H1 (cell line): ENCODE measurements at regions not wholly inside any gene's neighbourhood (a gene's known extent, or its start where the extent isn't known, plus 50 kb on each side); places are given as distances from the start of the nearest gene placed in this dataset.

Source experiments
- CTCF ChIA-PET: fragments of 300-600 bp; sonication (Branson Sonifier 250); formaldehyde crosslinking; loops from one replicate; lab custom pipeline; 2021; ENCODE audit not compliant: partially characterized antibody; lab: Charles Lee
- POLR2A ChIA-PET: fragments of 300-600 bp; sonication (Branson Sonifier 250); formaldehyde crosslinking; loops from one replicate; lab custom pipeline; 2021; ENCODE audit warnings: inconsistent platforms; ENCODE audit not compliant: partially characterized antibody; lab: Charles Lee
- DNase-seq, 2 experiments: peaks; one replicate each; pipeline versions ENCODE4 v3.0.0 to v3.0.0-alpha.2; 2010 to 2022; ENCODE audit warnings: low spot score in 2 of 2, low read depth in 1 of 2, mixed read lengths in 1 of 2
- FAIRE-seq: peaks from 2 replicates; lab custom pipeline; 2011; peaks lifted over from hg19 to GRCh38; lab: Jason Lieb, UNC
- H2AFZ ChIP-seq: 2 replicates; pipeline ENCODE4 v1.8.1; 2012; ENCODE audit warnings: low read length, inconsistent platforms
- H2AK5ac ChIP-seq: 2 replicates; pipeline ENCODE4 v1.6.1; 2013; ENCODE audit warnings: low read depth, low read length
- H2BK120ac ChIP-seq: replicated peaks from 2 replicates; pipeline ENCODE3; 2013; ENCODE audit warnings: low read depth, low read length, inconsistent platforms
- H2BK12ac ChIP-seq: 2 replicates; pipeline ENCODE4 v1.6.1; 2013; ENCODE audit warnings: low read depth, low read length
- H2BK15ac ChIP-seq: 2 replicates; pipeline ENCODE4 v1.6.1; 2013; ENCODE audit warnings: low read length
- H2BK20ac ChIP-seq: 2 replicates; pipeline ENCODE4 v1.6.1; 2013; ENCODE audit warnings: low read length
- H2BK5ac ChIP-seq: 2 replicates; pipeline ENCODE4 v1.6.1; 2013; ENCODE audit warnings: low read depth, low read length
- H3K14ac ChIP-seq: 2 replicates; pipeline ENCODE4 v1.6.1; 2013; ENCODE audit warnings: inconsistent platforms; ENCODE audit not compliant: insufficient read length
- H3K18ac ChIP-seq: 2 replicates; pipeline ENCODE4 v1.6.1; 2013; ENCODE audit warnings: low read length; ENCODE audit errors: extremely low read depth
- H3K23ac ChIP-seq: 2 replicates; pipeline ENCODE4 v1.6.1; 2013; ENCODE audit warnings: inconsistent platforms; ENCODE audit not compliant: insufficient read length
- H3K23me2 ChIP-seq: 2 replicates; pipeline ENCODE4 v1.6.1; 2013; ENCODE audit warnings: low read depth, low read length
- H3K27ac ChIP-seq: 2 replicates; pipeline ENCODE4 v1.6.1; 2011; ENCODE audit warnings: low read depth, low read length, inconsistent platforms
- H3K27me3 ChIP-seq, 4 experiments: replicated peaks in 1 of 4; 1 replicate in 1 of 4; 2 replicates in 3 of 4; pipeline versions ENCODE4 v1.6.1 to v1.8.1; 2011 to 2013; ENCODE audit warnings: low read length in 3 of 4, mild to moderate bottlenecking in 3 of 4, inconsistent platforms in 2 of 4, mixed read lengths in 2 of 4, moderate library complexity in 1 of 4; ENCODE audit not compliant: control insufficient read depth in 3 of 4, insufficient read depth in 3 of 4; ENCODE audit errors: extremely low read depth in 1 of 4
- H3K36me3 ChIP-seq, 4 experiments: 2 replicates each; pipeline versions ENCODE4 v1.6.1 to v1.8.1; 2011 to 2013; ENCODE audit warnings: mild to moderate bottlenecking in 4 of 4, low read length in 3 of 4, moderate library complexity in 2 of 4, control low read depth in 1 of 4, inconsistent platforms in 1 of 4; ENCODE audit not compliant: insufficient read depth in 4 of 4, control insufficient read depth in 2 of 4
- H3K4ac ChIP-seq: replicated peaks from 2 replicates; pipeline ENCODE3; 2013; ENCODE audit warnings: low read length, low read depth, mixed read lengths, inconsistent platforms; ENCODE audit not compliant: insufficient read length
- H3K4me1 ChIP-seq, 4 experiments: replicated peaks in 1 of 4; 1 replicate in 1 of 4; 2 replicates in 3 of 4; pipeline versions ENCODE4 v1.6.1 to v1.8.1; 2011 to 2013; ENCODE audit warnings: low read length in 3 of 4, inconsistent platforms in 2 of 4, mixed read lengths in 1 of 4; ENCODE audit not compliant: insufficient read depth in 4 of 4, control insufficient read depth in 3 of 4
- H3K4me2 ChIP-seq, 2 experiments: 2 replicates each; pipeline versions ENCODE4 v1.6.1 to v1.8.1; 2011 to 2013; ENCODE audit warnings: low read depth in 2 of 2, low read length in 2 of 2, control low read depth in 1 of 2, inconsistent platforms in 1 of 2, mild to moderate bottlenecking in 1 of 2; ENCODE audit not compliant: insufficient read depth in 1 of 2
- H3K4me3 ChIP-seq, 4 experiments: fragments of 200-600, 300-600 bp in 1 of 4; sonication (generic), shearing (Covaris generic), sonication (Bioruptor Twin) in 1 of 4; 2 replicates each; pipeline versions ENCODE4 v1.5.1 to v1.8.1; 2011 to 2016; ENCODE audit warnings: low read length in 4 of 4, low read depth in 3 of 4, control low read depth in 2 of 4, inconsistent platforms in 2 of 4, mild to moderate bottlenecking in 2 of 4, mixed read lengths in 1 of 4, moderate library complexity in 1 of 4; ENCODE audit not compliant: insufficient read depth in 2 of 4; ENCODE audit errors: extremely low read depth in 1 of 4
- H3K56ac ChIP-seq: replicated peaks from 2 replicates; pipeline ENCODE3; 2013; ENCODE audit warnings: low read depth, mild to moderate bottlenecking, mixed read lengths, low read length, inconsistent platforms; ENCODE audit not compliant: insufficient read length
- H3K79me1 ChIP-seq: 2 replicates; pipeline ENCODE4 v1.6.1; 2013; ENCODE audit warnings: low read depth, low read length, control low read depth
- H3K79me2 ChIP-seq, 2 experiments: 2 replicates each; pipeline versions ENCODE4 v1.6.1 to v1.8.1; 2012 to 2013; ENCODE audit warnings: low read length in 2 of 2, mild to moderate bottlenecking in 2 of 2, inconsistent platforms in 1 of 2; ENCODE audit not compliant: insufficient read depth in 2 of 2, control insufficient read depth in 1 of 2
- H3K9ac ChIP-seq, 4 experiments: replicated peaks in 1 of 4; 1 replicate in 1 of 4; 2 replicates in 3 of 4; pipeline versions ENCODE4 v1.6.1 to v1.8.1; 2011 to 2013; ENCODE audit warnings: low read depth in 3 of 4, low read length in 3 of 4, control low read depth in 2 of 4, mild to moderate bottlenecking in 2 of 4, moderate library complexity in 2 of 4, inconsistent platforms in 1 of 4; ENCODE audit errors: extremely low read depth in 1 of 4
- H3K9me3 ChIP-seq, 2 experiments: 2 replicates each; pipeline versions ENCODE4 v1.6.1 to v1.8.1; 2012 to 2013; ENCODE audit warnings: mild to moderate bottlenecking in 2 of 2, moderate library complexity in 2 of 2, control low read depth in 1 of 2, inconsistent platforms in 1 of 2, low read depth in 1 of 2, low read length in 1 of 2, mixed read lengths in 1 of 2; ENCODE audit not compliant: insufficient read depth in 2 of 2
- H4K20me1 ChIP-seq, 2 experiments: replicated peaks in 1 of 2; 2 replicates each; pipeline versions ENCODE3 to v1.8.1; 2011 to 2013; ENCODE audit warnings: inconsistent platforms in 2 of 2, low read length in 2 of 2, mild to moderate bottlenecking in 1 of 2; ENCODE audit not compliant: insufficient read depth in 2 of 2, control insufficient read depth in 1 of 2
- H4K5ac ChIP-seq: 2 replicates; pipeline ENCODE4 v1.6.1; 2013; ENCODE audit warnings: low read length, low read depth, mixed read lengths, inconsistent platforms; ENCODE audit not compliant: insufficient read length
- H4K8ac ChIP-seq: 2 replicates; pipeline ENCODE4 v1.8.0; 2013; ENCODE audit warnings: mild to moderate bottlenecking, moderate library complexity, low read length, inconsistent platforms; ENCODE audit not compliant: insufficient read depth; ENCODE audit errors: extremely low read depth
- H4K91ac ChIP-seq: replicated peaks from 2 replicates; pipeline ENCODE3; 2013; ENCODE audit warnings: low read length, mixed read lengths, inconsistent platforms; ENCODE audit not compliant: insufficient read length
- CHD1 ChIP-seq: IDR thresholded peaks from 2 replicates; pipeline ENCODE4 v1.6.1; 2012; ENCODE audit warnings: low read depth, low read length, improper control_type of control experiment
- CREB1 ChIP-seq: IDR thresholded peaks from 2 replicates; pipeline ENCODE4 v1.6.1; 2012; ENCODE audit warnings: inconsistent platforms
- EGR1 ChIP-seq: IDR thresholded peaks from 2 replicates; pipeline ENCODE4 v1.6.1; 2011; ENCODE audit warnings: low read depth, low read length, borderline replicate concordance
- FOSL1 ChIP-seq: IDR thresholded peaks from 2 replicates; pipeline ENCODE4 v1.6.1; 2011; ENCODE audit warnings: mild to moderate bottlenecking, low read depth, low read length, moderate library complexity; ENCODE audit not compliant: insufficient read depth
- KDM1A ChIP-seq: fragments of 200-600, 300-600 bp; sonication (generic); IDR thresholded peaks from 2 replicates; pipeline ENCODE4 v1.7.1; 2016; ENCODE audit warnings: mild to moderate bottlenecking, low read length, borderline replicate concordance
- KDM4A ChIP-seq: IDR thresholded peaks from one replicate; pipeline ENCODE4 v1.7.1; 2012; ENCODE audit warnings: low read depth, mild to moderate bottlenecking, moderate library complexity, low read length, inconsistent platforms; ENCODE audit not compliant: severe bottlenecking
- MAX ChIP-seq: IDR thresholded peaks from 2 replicates; pipeline ENCODE4 v1.6.1; 2012; ENCODE audit warnings: inconsistent platforms
- PHF8 ChIP-seq: fragments of 200-600 bp; sonication (generic); conservative IDR thresholded peaks from 2 replicates; pipeline ENCODE4 v1.7.1; 2012; ENCODE audit warnings: low read depth, mild to moderate bottlenecking, inconsistent platforms, low read length, moderate library complexity
- POU5F1 ChIP-seq: IDR thresholded peaks from 2 replicates; pipeline ENCODE4 v1.6.1; 2011; ENCODE audit warnings: low read depth, mild to moderate bottlenecking, low read length, moderate library complexity
- RFX5 ChIP-seq: IDR thresholded peaks from 2 replicates; pipeline ENCODE4 v1.6.1; 2011; ENCODE audit warnings: low read depth, low read length, improper control_type of control experiment, borderline replicate concordance
- SIN3A ChIP-seq, 2 experiments: IDR thresholded peaks in 1 of 2; conservative IDR thresholded peaks in 1 of 2; 2 replicates each; pipeline ENCODE4 v1.6.1; 2011 to 2012; ENCODE audit warnings: low read length in 2 of 2, improper control_type of control experiment in 1 of 2, low read depth in 1 of 2, mild to moderate bottlenecking in 1 of 2
- YY1 ChIP-seq: IDR thresholded peaks from 2 replicates; pipeline ENCODE4 v1.6.1; 2011; ENCODE audit warnings: low read depth, mild to moderate bottlenecking, low read length
- WGBS, 2 experiments: shearing (Covaris generic) in 1 of 2; methylation state at CpG; one replicate each; pipeline versions ENCODE4 v1.1.6 to v1.1.7; 2013 to 2015; ENCODE audit warnings: low lambda C conversion rate in 2 of 2, mixed read lengths in 2 of 2, inconsistent platforms in 1 of 2, low coverage in 1 of 2, missing lambda C conversion rate in 1 of 2; ENCODE audit not compliant: insufficient replicate concordance in 2 of 2, insufficient coverage in 1 of 2, insufficient read length in 1 of 2; ENCODE audit errors: extremely low coverage in 1 of 2, missing lambda C conversion rate in 1 of 2; 5-methylcytosine and 5-hydroxymethylcytosine counted together

- no peaks in the 10 kb centered on the region for H3K79me2 ChIP-seq
- H3K4me1 ChIP-seq, result no peaks in the 10 kb centered on the region
- ChIA-PET POLR2A (no interaction called here), CTCF (no interaction called here)
- no peaks in the 10 kb centered on the region for H3K23me2 ChIP-seq
- no peak overlapping the region for H3K18ac ChIP-seq
- H3K79me1 ChIP-seq, result no peaks in the 10 kb centered on the region
- H2BK5ac ChIP-seq, result no peak overlapping the region
- H2BK12ac ChIP-seq, result no peak overlapping the region
- H4K91ac ChIP-seq, result no peak overlapping the region
- no peak overlapping the region for H3K4me3 ChIP-seq
- H3K14ac ChIP-seq, result no peak overlapping the region
- H3K4ac ChIP-seq, result no peak overlapping the region
- no peak overlapping the region for H2BK15ac ChIP-seq
- no peaks in the 10 kb centered on the region for H4K20me1 ChIP-seq
- no peak for FAIRE-seq
- H2AFZ ChIP-seq, result no peak overlapping the region
- DNase-seq, result no peak
- H3K9me3 ChIP-seq, result no peaks in the 10 kb centered on the region
- no peak overlapping the region for H2BK20ac ChIP-seq
- H3K27me3 ChIP-seq, result no peaks in the 10 kb centered on the region
- no peak overlapping the region for H3K56ac ChIP-seq
- no peak overlapping the region for H4K8ac ChIP-seq
- TF ChIP-seq KDM4A, result no peak
- no peak for TF ChIP-seq PHF8
- no peak for TF ChIP-seq SIN3A (conservative IDR thresholded peaks at IDR 0.05 in 1 of 2, IDR thresholded peaks at IDR 0.05 in 1 of 2; ENCODE audit: low read depth in 1 of 2, low read length in 2 of 2)
- TF ChIP-seq CREB1, result no peak
- TF ChIP-seq KDM1A, result no peak
- TF ChIP-seq MAX, result no peak
- TF ChIP-seq CHD1, result no peak
- no peak for TF ChIP-seq EGR1
- TF ChIP-seq YY1, result no peak
- no peak for TF ChIP-seq POU5F1
- no peak for TF ChIP-seq RFX5
- TF ChIP-seq FOSL1, result no peak
- TF ChIP-seq, all 59 proteins: peak for 0
- Histone ChIP-seq H3K36me3 (no peaks in the 10 kb centered on the region), H2BK120ac (no peak overlapping the region), H2AK5ac (no peak overlapping the region), H3K27ac (no peak overlapping the region), H4K5ac (no peak overlapping the region), H3K4me2 (no peak overlapping the region), H3K9ac (no peak overlapping the region), H3K23ac (no peak overlapping the region)
- 89% methylated on average over 2 of the region's 2 CpGs; no CpG with 5 or more reads in 1 of the 2 experiments for WGBS, 2 experiments
Measured at GRCh38 chr20:7708112-7708511, 232.1 kb downstream of the HAO1 start.
